ENCODE measurements at regions not wholly inside any gene's neighbourhood (a gene's known extent, or its start where the extent isn't known, plus 50 kb on each side); places are given as distances from the start of the nearest gene placed in this dataset.

- no peak overlapping the region for H2AFZ ChIP-seq (ENCODE audit: low read depth, low read length)
- H3F3A ChIP-seq (ENCODE audit: insufficient read depth, low read length, poor library complexity, severe bottlenecking) = peaks cover 1% of the 10 kb centered on the region
- H4K20me1 ChIP-seq (ENCODE audit: insufficient read depth) = no peaks in the 10 kb centered on the region
- no peak overlapping the region for H3K9ac ChIP-seq (ENCODE audit: low read length)
- H3K36me3 ChIP-seq (ENCODE audit: insufficient read depth, low read length) = no peaks in the 10 kb centered on the region
- TF ChIP-seq MXI1 (conservative IDR thresholded peaks at IDR 0.05; ENCODE audit: poor library complexity, severe bottlenecking) (no peak), RAD21 (conservative IDR thresholded peaks at IDR 0.05) (no peak), TAF1 (IDR thresholded peaks at IDR 0.05; ENCODE audit: low read depth) (no peak), CTCF (IDR thresholded peaks at IDR 0.05; ENCODE audit: poor library complexity, severe bottlenecking) (no peak), EZH2 (IDR thresholded peaks at IDR 0.05; ENCODE audit: borderline replicate concordance, insufficient read depth, low read length, poor library complexity, severe bottlenecking) (no peak), SMC3 (conservative IDR thresholded peaks at IDR 0.05; ENCODE audit: poor library complexity) (no peak), EP300 (conservative IDR thresholded peaks at IDR 0.05; ENCODE audit: poor library complexity, severe bottlenecking) (no peak), REST (IDR thresholded peaks at IDR 0.05; ENCODE audit: borderline replicate concordance) (no peak), POLR2AphosphoS5 (IDR thresholded peaks at IDR 0.05) (no peak)
- no peaks in the 10 kb centered on the region for H3K9me3 ChIP-seq (ENCODE audit: low read length)
- no peaks in the 10 kb centered on the region for H3K27me3 ChIP-seq (ENCODE audit: insufficient read depth, low read depth, low read length)
- H3K4me2 ChIP-seq (ENCODE audit: low read length) = no peak overlapping the region
- no peak overlapping the region for H3K4me3 ChIP-seq (ENCODE audit: low read length)
- H3K79me2 ChIP-seq (replicated peaks; ENCODE audit: insufficient read depth, low read length) = no peaks in the 10 kb centered on the region
- H3K9me2 ChIP-seq (ENCODE audit: insufficient read depth, low read length) = no peaks in the 10 kb centered on the region
- H3K27ac ChIP-seq (ENCODE audit: low read length) = no peak overlapping the region
These were observed 1950.9 kb downstream of the C4orf33 start for GRCh38 chr4:131046821-131047220.

- Histone ChIP-seq H3K27ac (ENCODE audit: low read length) (no peak overlapping the region), H3F3A (ENCODE audit: insufficient read depth, low read length, poor library complexity, severe bottlenecking) (no peaks in the 10 kb centered on the region), H3K9me3 (ENCODE audit: low read length) (no peaks in the 10 kb centered on the region), H4K20me1 (ENCODE audit: insufficient read depth) (no peaks in the 10 kb centered on the region), H3K79me2 (replicated peaks; ENCODE audit: insufficient read depth, low read length) (no peaks in the 10 kb centered on the region), H3K9ac (ENCODE audit: low read length) (no peak overlapping the region), H3K36me3 (ENCODE audit: insufficient read depth, low read length) (no peaks in the 10 kb centered on the region), H2AFZ (ENCODE audit: low read depth, low read length) (no peak overlapping the region), H3K27me3 (ENCODE audit: insufficient read depth, low read depth, low read length) (no peaks in the 10 kb centered on the region), H3K4me3 (ENCODE audit: low read length) (no peak overlapping the region), H3K4me2 (ENCODE audit: low read length) (no peak overlapping the region), H3K9me2 (ENCODE audit: insufficient read depth, low read length) (no peaks in the 10 kb centered on the region)
- TF ChIP-seq EP300 (conservative IDR thresholded peaks at IDR 0.05; ENCODE audit: poor library complexity, severe bottlenecking) (no peak), TAF1 (IDR thresholded peaks at IDR 0.05; ENCODE audit: low read depth) (no peak), RAD21 (conservative IDR thresholded peaks at IDR 0.05) (no peak), EZH2 (IDR thresholded peaks at IDR 0.05; ENCODE audit: borderline replicate concordance, insufficient read depth, low read length, poor library complexity, severe bottlenecking) (no peak), REST (IDR thresholded peaks at IDR 0.05; ENCODE audit: borderline replicate concordance) (no peak), SMC3 (conservative IDR thresholded peaks at IDR 0.05; ENCODE audit: poor library complexity) (no peak), MXI1 (conservative IDR thresholded peaks at IDR 0.05; ENCODE audit: poor library complexity, severe bottlenecking) (no peak), POLR2AphosphoS5 (IDR thresholded peaks at IDR 0.05) (no peak), CTCF (IDR thresholded peaks at IDR 0.05; ENCODE audit: poor library complexity, severe bottlenecking) (no peak)
These were observed 1956.7 kb downstream of the C4orf33 start for GRCh38 chr4:131052646-131053045.

Measured in neural cell (in vitro differentiated cells).